ENCODE measurements at regions not wholly inside any gene's neighbourhood (a gene's known extent, or its start where the extent isn't known, plus 50 kb on each side); places are given as distances from the start of the nearest gene placed in this dataset.
"Not testable (repeated sequence)": the region's sequence is repeated elsewhere in the genome, so short reads cannot be mapped to it uniquely, and the experiment has no call there.

- H3K9ac ChIP-seq (ENCODE audit: low read depth, low read length, poor library complexity, severe bottlenecking) = no peak overlapping the region
- no peaks in the 10 kb centered on the region for H3K27me3 ChIP-seq (ENCODE audit: insufficient read depth, low read length, poor library complexity, severe bottlenecking)
- no peak for TF ChIP-seq CTCF (conservative IDR thresholded peaks at IDR 0.05; ENCODE audit: low read length)
- TF ChIP-seq EZH2phosphoT487 (IDR thresholded peaks at IDR 0.05; ENCODE audit: borderline replicate concordance) = no peak
- no peak overlapping the region for H2AFZ ChIP-seq (ENCODE audit: low read length)
- H3K36me3 ChIP-seq (ENCODE audit: insufficient read depth, low read length) = no peaks in the 10 kb centered on the region
- no peak overlapping the region for H3K4me3 ChIP-seq (ENCODE audit: low read length, poor library complexity, severe bottlenecking)
- H4K20me1 ChIP-seq (ENCODE audit: insufficient read depth, low read length, poor library complexity, severe bottlenecking) = no peaks in the 10 kb centered on the region
- H3F3A ChIP-seq (ENCODE audit: low read depth) = no peaks in the 10 kb centered on the region
- no peak overlapping the region for H3K4me2 ChIP-seq (ENCODE audit: low read depth, low read length, poor library complexity, severe bottlenecking)
- H3K9me2 ChIP-seq (replicated peaks; ENCODE audit: low read depth, low read length) = no peaks in the 10 kb centered on the region
- no peaks in the 10 kb centered on the region for H3K79me2 ChIP-seq (ENCODE audit: insufficient read depth, low read length)
- H3K4me1 ChIP-seq (ENCODE audit: insufficient read depth, low read length, poor library complexity, severe bottlenecking) = no peaks in the 10 kb centered on the region
- no peaks in the 10 kb centered on the region for H3K9me3 ChIP-seq (ENCODE audit: insufficient read depth, low read depth, low read length)
Measured at GRCh38 chr4:19191979-19192650, 1059.6 kb upstream of the SLIT2 start.

GRCh38 chr4:19187691-19188090, 1064.0 kb upstream of the SLIT2 start:
- Histone ChIP-seq H3K79me2 (ENCODE audit: insufficient read depth, low read length) (no peaks in the 10 kb centered on the region), H2AFZ (ENCODE audit: low read length) (no peak overlapping the region)
- TF ChIP-seq EZH2phosphoT487 (IDR thresholded peaks at IDR 0.05; ENCODE audit: borderline replicate concordance) = no peak
- no peak for TF ChIP-seq CTCF (conservative IDR thresholded peaks at IDR 0.05; ENCODE audit: low read length)

GRCh38 chr4:19187096-19187495, 1064.6 kb upstream of the SLIT2 start:
- Histone ChIP-seq H3K36me3 (ENCODE audit: insufficient read depth, low read length) (no peaks in the 10 kb centered on the region), H2AFZ (ENCODE audit: low read length) (no peak overlapping the region), H4K20me1 (ENCODE audit: insufficient read depth, low read length, poor library complexity, severe bottlenecking) (no peaks in the 10 kb centered on the region), H3K9me3 (ENCODE audit: insufficient read depth, low read depth, low read length) (no peaks in the 10 kb centered on the region), H3K27me3 (ENCODE audit: insufficient read depth, low read length, poor library complexity, severe bottlenecking) (no peaks in the 10 kb centered on the region), H3K9me2 (replicated peaks; ENCODE audit: low read depth, low read length) (no peaks in the 10 kb centered on the region), H3K4me3 (ENCODE audit: low read length, poor library complexity, severe bottlenecking) (no peak overlapping the region), H3K4me2 (ENCODE audit: low read depth, low read length, poor library complexity, severe bottlenecking) (no peak overlapping the region), H3K9ac (ENCODE audit: low read depth, low read length, poor library complexity, severe bottlenecking) (no peak overlapping the region), H3F3A (ENCODE audit: low read depth) (no peaks in the 10 kb centered on the region), H3K4me1 (ENCODE audit: insufficient read depth, low read length, poor library complexity, severe bottlenecking) (no peaks in the 10 kb centered on the region), H3K79me2 (ENCODE audit: insufficient read depth, low read length) (no peaks in the 10 kb centered on the region)
- TF ChIP-seq CTCF (conservative IDR thresholded peaks at IDR 0.05; ENCODE audit: low read length) (no peak), EZH2phosphoT487 (IDR thresholded peaks at IDR 0.05; ENCODE audit: borderline replicate concordance) (no peak)

More at GRCh38 chr4:19187691-19188090, 1064.0 kb upstream of the SLIT2 start:
- no peak overlapping the region for H3K4me2 ChIP-seq (ENCODE audit: low read depth, low read length, poor library complexity, severe bottlenecking)
- no peaks in the 10 kb centered on the region for H3K9me2 ChIP-seq (replicated peaks; ENCODE audit: low read depth, low read length)
- no peak overlapping the region for H3K4me3 ChIP-seq (ENCODE audit: low read length, poor library complexity, severe bottlenecking)
- no peaks in the 10 kb centered on the region for H3K9me3 ChIP-seq (ENCODE audit: insufficient read depth, low read depth, low read length)
- H3F3A ChIP-seq (ENCODE audit: low read depth) = no peaks in the 10 kb centered on the region
- no peaks in the 10 kb centered on the region for H3K4me1 ChIP-seq (ENCODE audit: insufficient read depth, low read length, poor library complexity, severe bottlenecking)
- H3K9ac ChIP-seq (ENCODE audit: low read depth, low read length, poor library complexity, severe bottlenecking) = no peak overlapping the region
- H4K20me1 ChIP-seq (ENCODE audit: insufficient read depth, low read length, poor library complexity, severe bottlenecking) = no peaks in the 10 kb centered on the region
- H3K27me3 ChIP-seq (ENCODE audit: insufficient read depth, low read length, poor library complexity, severe bottlenecking) = no peaks in the 10 kb centered on the region
- no peaks in the 10 kb centered on the region for H3K36me3 ChIP-seq (ENCODE audit: insufficient read depth, low read length)

GRCh38 chr4:19181631-19182030, 1070.1 kb upstream of the SLIT2 start:
- not testable (repeated sequence) for H3K79me2 ChIP-seq (ENCODE audit: insufficient read depth, low read length)

More at GRCh38 chr4:19181631-19182030, 1070.1 kb upstream of the SLIT2 start:
- H3K9me2 ChIP-seq (replicated peaks; ENCODE audit: low read depth, low read length); H3F3A ChIP-seq (ENCODE audit: low read depth); H4K20me1 ChIP-seq (ENCODE audit: insufficient read depth, low read length, poor library complexity, severe bottlenecking); H3K27me3 ChIP-seq (ENCODE audit: insufficient read depth, low read length, poor library complexity, severe bottlenecking); H3K4me3 ChIP-seq (ENCODE audit: low read length, poor library complexity, severe bottlenecking); H3K36me3 ChIP-seq (ENCODE audit: insufficient read depth, low read length); H2AFZ ChIP-seq (ENCODE audit: low read length); H3K9ac ChIP-seq (ENCODE audit: low read depth, low read length, poor library complexity, severe bottlenecking); H3K4me2 ChIP-seq (ENCODE audit: low read depth, low read length, poor library complexity, severe bottlenecking); H3K4me1 ChIP-seq (ENCODE audit: insufficient read depth, low read length, poor library complexity, severe bottlenecking); H3K9me3 ChIP-seq (ENCODE audit: insufficient read depth, low read depth, low read length): not testable (repeated sequence)

All from Loucy (cell line).